HUDEP-2 (cell line): ENCODE measurements at regions not wholly inside any gene's neighbourhood (a gene's known extent, or its start where the extent isn't known, plus 50 kb on each side); places are given as distances from the start of the nearest gene placed in this dataset.

ENCODE experiments used
- DNase-seq, 76 experiments: peaks; one replicate each; lab custom pipeline; 2025; ENCODE audit not compliant: unreplicated experiment in 76 of 76; lab: John Stamatoyannopoulos, UW

DNA sequence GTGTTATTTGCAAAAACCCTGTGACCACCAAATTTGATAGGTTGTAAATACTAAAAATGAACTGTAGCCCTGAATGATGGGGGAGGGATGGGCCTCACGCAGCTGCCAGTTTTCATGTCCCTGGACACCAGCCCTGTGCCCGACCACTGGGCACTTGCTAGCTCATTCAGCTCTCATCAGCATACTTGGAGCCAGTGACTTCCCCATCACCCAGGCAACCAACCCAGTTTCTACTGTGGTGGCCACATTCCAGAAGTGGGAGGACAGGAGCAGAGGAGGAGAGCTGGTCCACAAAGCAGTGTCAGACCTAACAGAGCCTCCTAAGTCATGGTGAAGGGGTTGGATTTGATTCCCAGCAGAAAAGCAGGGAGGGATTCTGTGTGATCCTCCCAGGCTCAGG, 128.2 kb downstream of the CPEB2 start:
- DNase-seq: no peak

DNA sequence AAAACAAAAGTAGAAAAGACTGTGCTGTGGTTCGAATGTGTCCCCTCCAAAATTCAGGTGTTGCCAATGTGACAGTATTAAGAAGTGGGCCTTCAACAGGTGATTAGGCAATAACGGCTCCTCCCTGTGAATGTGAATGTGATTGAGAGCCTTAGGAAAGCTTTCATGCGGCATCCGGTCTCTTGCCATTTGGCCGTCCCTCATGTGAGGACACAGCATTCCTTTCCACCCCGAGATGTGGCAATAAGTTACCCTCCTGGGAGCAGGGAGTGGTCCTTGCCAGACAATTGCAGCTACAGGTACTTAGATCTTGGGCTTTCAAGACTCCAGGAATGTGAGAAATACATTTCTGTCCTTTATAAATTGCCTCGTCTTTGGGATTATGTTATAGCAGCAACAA, 129.3 kb downstream of the CPEB2 start:
- DNase-seq: no peak

DNA sequence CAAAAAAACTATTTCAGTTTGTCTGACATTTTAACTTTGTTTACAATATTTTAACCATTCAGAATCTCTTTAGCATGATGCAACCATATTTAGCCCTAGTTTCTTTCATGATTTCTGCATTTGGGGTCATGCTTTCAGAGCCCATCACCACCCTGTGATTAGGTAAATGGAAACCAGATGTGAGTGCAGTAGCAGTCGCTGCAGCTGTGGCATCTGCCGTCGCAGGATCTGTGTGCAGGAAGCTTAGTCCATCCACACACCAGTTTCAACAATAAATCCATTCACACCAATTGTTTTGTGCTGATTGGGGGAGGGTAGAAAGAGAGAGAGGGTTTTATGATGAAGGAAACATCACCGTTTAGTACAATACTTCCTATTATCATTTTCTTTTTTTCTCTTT, 130.5 kb downstream of the CPEB2 start:
- no peak for DNase-seq

DNA sequence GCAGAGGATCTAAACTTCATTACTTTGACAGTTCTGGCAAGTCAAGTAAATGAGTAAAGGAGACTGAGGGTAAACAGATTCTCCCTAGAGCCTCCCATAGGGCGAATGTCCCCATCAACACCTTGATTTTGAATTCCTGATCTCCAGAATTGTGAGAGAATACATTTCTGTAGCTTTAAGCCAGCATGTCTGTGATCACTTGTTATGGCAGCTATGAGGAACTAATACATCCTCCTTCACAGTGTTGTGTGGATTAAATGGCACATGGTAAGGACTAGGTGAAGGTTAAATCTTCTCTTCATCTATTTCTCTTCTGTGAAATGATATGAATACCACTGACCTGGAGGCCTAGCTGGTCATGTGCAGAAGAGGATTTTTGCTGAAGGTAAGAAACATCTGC, 137.3 kb downstream of the CPEB2 start:
- DNase-seq: no peak

DNA sequence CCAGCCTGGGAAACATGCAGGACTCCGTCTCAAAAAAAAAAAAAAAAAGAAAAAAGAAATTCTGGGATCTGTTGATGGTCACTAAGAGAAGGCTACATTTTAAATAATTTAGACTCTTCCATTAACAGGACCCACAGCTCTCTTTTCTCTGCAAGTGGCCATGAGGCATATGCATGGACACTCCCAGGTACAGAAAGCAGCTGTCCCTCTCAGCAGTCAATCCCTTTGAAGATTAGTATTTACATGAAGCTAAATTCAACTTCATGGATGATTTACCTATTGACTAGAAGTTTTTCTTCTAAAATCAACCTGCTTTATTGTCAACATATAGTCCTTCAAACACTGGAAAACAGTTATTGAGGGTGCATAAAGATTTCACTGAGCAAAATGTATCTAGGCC, 139.9 kb downstream of the CPEB2 start:
- DNase-seq: no peak

GRCh38 chr4:15143551-15143950, 141.3 kb downstream of the CPEB2 start:
- DNase-seq: no peak

DNA sequence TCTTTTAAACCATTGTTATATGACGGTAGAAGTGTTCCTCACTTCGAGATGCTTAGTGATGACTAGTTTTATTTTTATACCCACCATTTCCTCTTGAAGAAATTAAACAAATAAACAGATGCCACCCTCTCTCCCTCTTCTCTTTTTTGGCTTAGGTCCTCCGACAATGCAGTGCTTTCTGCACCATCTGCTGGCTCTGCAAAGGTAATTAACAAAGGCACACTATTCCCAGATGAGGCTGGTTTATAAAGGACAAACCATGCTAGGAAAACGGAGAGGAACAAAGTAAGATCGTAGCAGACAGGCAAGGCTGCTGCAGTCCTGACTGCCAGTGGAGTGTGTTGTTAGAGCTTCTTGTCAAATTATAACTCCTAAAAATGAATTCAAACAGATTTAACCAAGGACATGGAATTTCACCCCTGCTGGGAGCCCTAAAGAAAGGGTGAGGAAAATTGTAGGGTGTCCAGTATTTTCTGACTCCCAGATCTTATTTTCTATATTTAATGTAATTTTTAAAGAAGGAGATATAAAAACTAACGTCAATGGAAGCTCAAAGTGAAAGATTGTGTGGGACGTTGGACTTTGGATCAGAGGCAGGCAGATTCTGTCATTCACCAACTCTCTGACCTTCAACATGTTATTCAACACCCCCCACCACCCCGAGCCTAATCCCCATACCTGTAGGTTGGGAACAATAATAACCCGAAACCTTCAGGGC, 142.1 kb downstream of the CPEB2 start:
- no peak for DNase-seq

GRCh38 chr4:15144967-15145295, 142.7 kb downstream of the CPEB2 start:
- DNase-seq: no peak

- DNase-seq: no peak
Observed at GRCh38 chr4:15145709-15146108, 143.4 kb downstream of the CPEB2 start.

- no peak for DNase-seq
Observed at GRCh38 chr4:15147714-15148113, 145.4 kb downstream of the CPEB2 start.

GRCh38 chr4:15148199-15148598, 145.9 kb downstream of the CPEB2 start:
- no peak for DNase-seq

DNA sequence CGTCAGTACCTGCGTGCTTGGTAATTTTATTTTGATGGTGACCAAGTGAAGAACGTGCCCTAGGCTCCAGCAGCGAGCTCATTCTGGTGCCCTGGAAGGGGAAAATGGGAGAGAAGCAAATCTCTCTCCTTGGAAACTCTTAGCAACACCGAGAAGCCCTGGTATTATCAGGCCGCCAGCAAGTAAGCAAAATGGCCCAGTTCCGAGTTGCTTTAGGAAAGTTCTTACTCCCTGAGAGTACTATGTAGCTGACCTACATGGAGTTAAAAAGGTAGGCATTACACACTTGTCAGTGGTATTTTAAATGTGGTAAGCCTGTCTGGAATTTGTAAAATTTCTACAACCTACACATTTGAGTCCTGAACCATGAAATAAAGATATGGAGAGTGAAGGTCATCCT, 146.4 kb downstream of the CPEB2 start:
- DNase-seq: no peak

DNA sequence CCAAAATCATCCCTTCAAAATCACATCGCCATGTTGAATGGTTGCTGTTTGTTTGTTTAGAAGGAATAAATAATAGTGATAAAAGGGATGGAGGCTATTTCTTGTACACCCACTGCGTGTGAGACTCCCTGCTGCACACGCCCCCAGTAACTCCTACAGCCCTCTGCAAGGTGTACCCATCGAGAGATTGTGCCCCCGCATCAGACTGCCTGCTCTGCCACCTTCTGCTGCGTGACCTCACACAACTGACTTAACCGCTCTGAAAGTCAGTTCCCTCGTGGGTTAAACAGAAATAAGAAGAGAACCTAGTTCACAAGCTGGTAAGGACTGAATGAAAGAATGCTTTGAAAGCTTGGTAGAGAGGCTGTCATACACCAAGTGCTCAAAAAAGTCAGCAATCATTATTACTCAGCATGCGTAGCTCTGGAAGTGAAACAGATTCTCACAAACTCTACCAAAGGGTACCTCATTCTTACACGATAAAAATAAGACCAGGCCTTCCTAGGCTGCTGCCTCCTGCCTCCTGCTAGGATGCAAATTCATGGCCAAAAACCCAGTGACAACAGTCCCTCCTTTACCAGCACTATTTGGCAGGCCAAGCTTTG, 147.1 kb downstream of the CPEB2 start:
- no peak for DNase-seq

- DNase-seq: peak in 69 of 76 experiments; percentile 1 to 81 (median 46)
Observed at GRCh38 chr4:15149839-15150592, 147.7 kb downstream of the CPEB2 start.

DNA sequence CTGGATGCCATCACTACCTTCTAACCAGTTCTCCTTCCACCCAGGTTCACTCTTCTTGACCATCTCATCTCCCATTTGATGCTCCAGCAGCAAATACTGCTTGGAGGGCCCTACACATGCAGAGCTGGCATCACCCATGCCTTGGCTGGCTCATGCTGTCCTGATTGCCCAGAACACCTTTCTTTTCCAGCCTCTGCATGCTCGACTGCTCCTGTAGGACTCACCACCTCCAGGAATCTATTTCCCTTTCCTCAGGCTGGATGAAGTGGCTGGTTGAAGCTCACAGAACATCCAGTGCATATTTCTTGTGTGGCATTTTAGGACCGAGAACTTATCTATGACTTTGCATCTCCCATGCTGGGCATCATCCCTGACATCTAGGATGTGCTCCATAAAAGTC, 148.3 kb downstream of the CPEB2 start:
- DNase-seq: no peak

GRCh38 chr4:15151033-15151432, 148.8 kb downstream of the CPEB2 start:
- no peak for DNase-seq

DNA sequence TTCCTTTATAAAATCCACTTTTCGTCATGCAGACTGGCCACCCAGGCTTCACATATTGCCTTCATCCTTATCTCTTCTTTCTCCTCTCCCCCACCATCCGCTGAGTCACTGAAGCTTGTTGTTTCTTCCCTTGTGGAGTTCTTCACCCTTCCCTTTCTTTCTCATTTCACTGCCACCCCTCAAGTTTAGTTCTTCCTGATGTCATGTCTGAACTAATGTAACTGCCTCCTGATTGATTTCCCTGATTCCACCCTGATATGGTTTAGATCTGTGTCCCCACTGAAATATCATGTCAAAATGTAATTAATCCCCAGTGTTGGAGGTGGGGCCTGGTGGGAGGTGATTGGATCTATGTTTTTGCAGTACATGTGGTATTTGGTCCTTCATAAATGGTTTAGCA, 151.4 kb downstream of the CPEB2 start:
- DNase-seq: peak in 1 of 76 experiments; percentile 3

- no peak for DNase-seq
Observed at GRCh38 chr4:15158406-15159091, 156.3 kb downstream of the CPEB2 start.

GRCh38 chr4:15159477-15160019, 157.3 kb downstream of the CPEB2 start:
- no peak for DNase-seq

DNA sequence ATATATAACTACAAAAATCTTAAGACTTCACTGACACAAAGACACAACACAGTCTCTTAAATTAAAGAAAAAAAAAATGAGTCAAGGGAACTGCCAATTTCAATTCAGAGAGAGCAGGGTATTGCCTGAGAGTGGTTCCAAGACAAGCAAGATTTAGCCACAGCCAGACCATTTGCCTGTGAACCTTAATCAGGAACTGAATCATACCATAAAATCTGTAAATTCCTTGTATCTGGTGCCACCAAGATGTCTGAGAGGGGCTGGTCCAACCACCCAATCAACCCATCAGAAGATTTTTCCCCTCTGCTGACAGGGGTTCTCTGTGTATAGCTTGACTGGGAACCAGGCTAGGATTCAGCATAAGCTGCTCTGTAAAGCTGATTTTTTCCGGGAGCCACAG, 159.2 kb downstream of the CPEB2 start:
- DNase-seq: no peak

DNA sequence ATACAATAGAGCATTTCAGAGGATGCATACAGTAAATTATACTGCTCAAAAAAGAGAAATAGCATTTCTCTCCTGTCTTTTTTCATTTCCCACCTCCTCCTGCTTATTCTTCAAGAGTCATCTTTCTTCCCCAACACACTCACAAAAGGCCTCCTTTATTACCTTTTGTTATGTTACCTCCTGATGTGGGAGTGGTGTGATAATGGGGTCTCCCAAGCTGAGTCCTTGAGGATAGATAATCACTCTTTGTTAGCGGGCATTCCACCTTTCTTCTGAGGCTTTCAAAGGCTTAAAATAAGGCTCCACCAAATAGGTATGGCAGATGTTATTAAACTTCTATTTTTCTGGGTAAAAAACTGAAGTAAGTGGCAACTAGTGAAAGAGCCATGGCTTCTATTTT, 159.8 kb downstream of the CPEB2 start:
- no peak for DNase-seq
